K562 (cell line): ENCODE measurements at regions not wholly inside any gene's neighbourhood (a gene's known extent, or its start where the extent isn't known, plus 50 kb on each side); places are given as distances from the start of the nearest gene placed in this dataset.

Experiments
- ATAC-seq: fragments of 200-7000 bp; cut with Tn5 transposase; 3 replicates; pipeline ENCODE4 v1.9.1; 2020; ENCODE audit warnings: moderate library complexity
- BruUV-seq: library from RNA; stranded (reverse); fragments of 400-500 nt; replicated peaks from 2 replicates; lab custom pipeline; 2021; lab: Mats Ljungman, UMichigan
- CTCF ChIA-PET: fragments of 300-600 bp; formaldehyde crosslinking; extraction: SDS; loops from one replicate; lab custom pipeline; 2021; ENCODE audit warnings: low intra/inter-chr PET ratio; lab: Yijun Ruan, JAX
- POLR2A ChIA-PET: fragments of 300-600, 350-650 bp; sonication (Branson Sonifier 250); formaldehyde crosslinking; extraction: SDS; loops from one replicate; lab custom pipeline; 2021; ENCODE audit warnings: antibody characterized with exemption, inconsistent platforms; lab: Yijun Ruan, JAX
- DNase-seq, 4 experiments: peaks; one replicate each; pipeline versions ENCODE4 v3.0.0 to v3.0.0-alpha.2; 2011 to 2018; ENCODE audit warnings: low spot score in 3 of 4, mixed read lengths in 3 of 4; ENCODE audit errors: extremely low read depth in 1 of 4
- FAIRE-seq: peaks from 2 replicates; lab custom pipeline; 2011; peaks lifted over from hg19 to GRCh38; lab: Jason Lieb, UNC
- H2AFZ ChIP-seq: 2 replicates; pipeline ENCODE4 v1.6.0; 2011; ENCODE audit warnings: low read depth, low read length, control low read depth, inconsistent platforms
- H3K27ac ChIP-seq: fragments of 200-600 bp; 3 replicates; pipeline ENCODE4 v1.8.0; 2011; ENCODE audit warnings: low read depth, mild to moderate bottlenecking, control low read depth, inconsistent platforms, low read length, moderate library complexity, mixed read lengths; ENCODE audit errors: extremely low read depth
- H3K27me3 ChIP-seq, 2 experiments: fragments of 300-600 bp in 1 of 2; 2 replicates in 1 of 2; 3 replicates in 1 of 2; pipeline versions ENCODE4 v1.6.0 to v1.8.0; 2011; ENCODE audit warnings: inconsistent platforms in 2 of 2, low read length in 2 of 2, mild to moderate bottlenecking in 1 of 2, mixed read lengths in 1 of 2, moderate library complexity in 1 of 2; ENCODE audit not compliant: control insufficient read depth in 2 of 2, insufficient read depth in 2 of 2
- H3K36me3 ChIP-seq: fragments of 300-600 bp; 3 replicates; pipeline ENCODE4 v1.8.0; 2011; ENCODE audit warnings: mild to moderate bottlenecking, low read length, inconsistent platforms; ENCODE audit not compliant: control insufficient read depth, insufficient read depth
- H3K4me1 ChIP-seq, 2 experiments: fragments of 200-600 bp in 1 of 2; replicated peaks in 1 of 2; 2 replicates in 1 of 2; 3 replicates in 1 of 2; pipeline versions ENCODE4 v1.5.1 to v1.8.0; 2011; ENCODE audit warnings: inconsistent platforms in 2 of 2, low read length in 2 of 2, mild to moderate bottlenecking in 1 of 2, mixed read lengths in 1 of 2, moderate library complexity in 1 of 2; ENCODE audit not compliant: control insufficient read depth in 2 of 2, insufficient read depth in 2 of 2
- H3K4me2 ChIP-seq: 2 replicates; pipeline ENCODE4 v1.6.1; 2011; ENCODE audit warnings: low read length, control low read depth, inconsistent platforms, mixed read lengths; ENCODE audit not compliant: insufficient read depth
- H3K4me3 ChIP-seq: fragments of 200-600 bp; sonication (generic), shearing (Covaris generic); 2 replicates; pipeline ENCODE4 v1.5.1; 2016; ENCODE audit warnings: control low read depth, inconsistent platforms
- H3K79me2 ChIP-seq: fragments of 200-600 bp; 3 replicates; pipeline ENCODE4 v1.8.0; 2011; ENCODE audit warnings: low read length, inconsistent platforms; ENCODE audit not compliant: control insufficient read depth, insufficient read depth
- H3K9ac ChIP-seq, 2 experiments: 2 replicates each; pipeline versions ENCODE4 v1.6.0 to v1.6.1; 2011; ENCODE audit warnings: low read depth in 2 of 2, low read length in 2 of 2, control low read depth in 1 of 2, inconsistent platforms in 1 of 2, mild to moderate bottlenecking in 1 of 2, mixed read lengths in 1 of 2; ENCODE audit not compliant: insufficient read depth in 1 of 2
- H3K9me1 ChIP-seq: one replicate; pipeline ENCODE4 v1.6.0; 2011; ENCODE audit warnings: inconsistent platforms, mild to moderate bottlenecking, low read length, moderate library complexity; ENCODE audit not compliant: control insufficient read depth, insufficient read depth
- H3K9me3 ChIP-seq: replicated peaks from 2 replicates; pipeline ENCODE4 v1.5.1; 2011; ENCODE audit warnings: low read depth, low read length, inconsistent platforms; ENCODE audit not compliant: control insufficient read depth, insufficient read depth
- H4K20me1 ChIP-seq: replicated peaks from 2 replicates; pipeline ENCODE4 v1.6.1; 2011; ENCODE audit warnings: low read length, inconsistent platforms, mixed read lengths; ENCODE audit not compliant: control insufficient read depth, insufficient read depth
- CEBPG ChIP-seq, 3 experiments: fragments of 200-800 bp in 1 of 3; sonication (Bioruptor generic) in 1 of 3; sonication (generic) in 1 of 3; formaldehyde crosslinking in 1 of 3; IDR thresholded peaks in 2 of 3; conservative IDR thresholded peaks in 1 of 3; 2 replicates each; pipeline versions ENCODE4 v1.6.1 to v1.8.0; 2016 to 2022; ENCODE audit warnings: missing compliant biosample characterization in 2 of 3, missing genetic modification characterization in 2 of 3, mild to moderate bottlenecking in 1 of 3, missing genetic modification reagents in 1 of 3
- FOXA3 ChIP-seq, 2 experiments: fragments of 450-650 bp in 1 of 2; sonication (generic) in 1 of 2; formaldehyde crosslinking; IDR thresholded peaks in 1 of 2; conservative IDR thresholded peaks in 1 of 2; 2 replicates each; pipeline versions ENCODE4 v1.4.0 to v1.8.0; 2020 to 2022; ENCODE audit warnings: mild to moderate bottlenecking in 2 of 2, missing genetic modification reagents in 1 of 2
- HINFP ChIP-seq: fragments of 450-650 bp; conservative IDR thresholded peaks from 2 replicates; pipeline ENCODE4 v1.6.1; 2016; ENCODE audit warnings: missing genetic modification characterization, low read depth, mild to moderate bottlenecking, control low read depth, missing compliant biosample characterization
- NFIX ChIP-seq: fragments of 250-450 bp; sonication (Bioruptor Pico); IDR thresholded peaks from 2 replicates; pipeline ENCODE4 v1.4.0; 2020; ENCODE audit warnings: low read depth, mild to moderate bottlenecking, moderate library complexity
- NR4A1 ChIP-seq, 2 experiments: fragments of 250-450 bp in 1 of 2; fragments of 450-650 bp in 1 of 2; sonication (Bioruptor Pico) in 1 of 2; IDR thresholded peaks; 2 replicates each; pipeline versions ENCODE4 v1.4.0 to v1.6.1; 2016 to 2020; ENCODE audit warnings: mild to moderate bottlenecking in 2 of 2, missing compliant biosample characterization in 1 of 2, missing genetic modification characterization in 1 of 2, moderate library complexity in 1 of 2
- WGBS: fragments of 100-300 bp; shearing (Covaris generic); methylation state at CpG from one replicate; pipeline ENCODE4 v1.1.6; 2016; ENCODE audit warnings: low coverage, mixed read lengths; ENCODE audit not compliant: insufficient coverage; ENCODE audit errors: missing lambda C conversion rate; 5-methylcytosine and 5-hydroxymethylcytosine counted together
- in situ Hi-C: fragments of 300-500 bp; cut with MboI; formaldehyde crosslinking; loops from 4 replicates; pipeline ENCODE4 v1.15.0; 2018; ENCODE audit warnings: inconsistent platforms, mixed read lengths
- intact Hi-C: fragments of 100-400 bp; cut with micrococcal nuclease; formaldehyde crosslinking; loops from 2 replicates; pipeline ENCODE4 v1.14.2; 2022

- TF ChIP-seq NFIX (no peak), HINFP (no peak)
These were observed 128.3 kb downstream of the UTRN start (continued) for GRCh38 chr6:144413418-144413817.

GRCh38 chr6:144415014-144415413, 129.9 kb downstream of the UTRN start:
- H3K79me2 ChIP-seq, result no peaks in the 10 kb centered on the region
- H3K4me2 ChIP-seq, result no peak overlapping the region
- H3K9me3 ChIP-seq, result no peaks in the 10 kb centered on the region
- H2AFZ ChIP-seq, result no peak overlapping the region
- no peak for FAIRE-seq
- ChIA-PET CTCF (no interaction called here), POLR2A (no interaction called here)
- no TSS peak for BruUV-seq
- no peaks in the 10 kb centered on the region for H3K36me3 ChIP-seq
- H4K20me1 ChIP-seq, result no peaks in the 10 kb centered on the region
- in situ Hi-C loops (no loop called here), intact Hi-C loops (no loop called here)
- H3K27ac ChIP-seq, result no peak overlapping the region
- no peak for DNase-seq
- no peak overlapping the region for H3K4me3 ChIP-seq
- TF ChIP-seq NR4A1 (CRISPR knock-in tag; IDR thresholded peaks at IDR 0.05) (no peak), NR4A1 (tag; IDR thresholded peaks at IDR 0.05) (no peak), CEBPG (CRISPR knock-in tag; IDR thresholded peaks at IDR 0.05) (no peak), CEBPG (tag; conservative IDR thresholded peaks at IDR 0.05 in 1 of 2, IDR thresholded peaks at IDR 0.05 in 1 of 2) (peak; percentile 13 to 77; a peak in 1 of 4 replicates), FOXA3 (CRISPR knock-in tag; conservative IDR thresholded peaks at IDR 0.05 in 1 of 2, IDR thresholded peaks at IDR 0.05 in 1 of 2) (0 out of 4 replicates have a peak, but pooled peaks of 1 of the 2 experiments have one; percentile 14)
- H3K4me1 ChIP-seq, result no peaks in the 10 kb centered on the region; a peak in 1 of 5 replicates
- H3K9me1 ChIP-seq, result no peaks in the 10 kb centered on the region
- H3K27me3 ChIP-seq, result no peaks in the 10 kb centered on the region
- ATAC-seq, result no peak
- H3K9ac ChIP-seq, result no peak overlapping the region
- WGBS, result 6% methylated on average over 3 of the region's 3 CpGs
